ENCODE measurements at regions not wholly inside any gene's neighbourhood (a gene's known extent, or its start where the extent isn't known, plus 50 kb on each side); places are given as distances from the start of the nearest gene placed in this dataset.

DNA sequence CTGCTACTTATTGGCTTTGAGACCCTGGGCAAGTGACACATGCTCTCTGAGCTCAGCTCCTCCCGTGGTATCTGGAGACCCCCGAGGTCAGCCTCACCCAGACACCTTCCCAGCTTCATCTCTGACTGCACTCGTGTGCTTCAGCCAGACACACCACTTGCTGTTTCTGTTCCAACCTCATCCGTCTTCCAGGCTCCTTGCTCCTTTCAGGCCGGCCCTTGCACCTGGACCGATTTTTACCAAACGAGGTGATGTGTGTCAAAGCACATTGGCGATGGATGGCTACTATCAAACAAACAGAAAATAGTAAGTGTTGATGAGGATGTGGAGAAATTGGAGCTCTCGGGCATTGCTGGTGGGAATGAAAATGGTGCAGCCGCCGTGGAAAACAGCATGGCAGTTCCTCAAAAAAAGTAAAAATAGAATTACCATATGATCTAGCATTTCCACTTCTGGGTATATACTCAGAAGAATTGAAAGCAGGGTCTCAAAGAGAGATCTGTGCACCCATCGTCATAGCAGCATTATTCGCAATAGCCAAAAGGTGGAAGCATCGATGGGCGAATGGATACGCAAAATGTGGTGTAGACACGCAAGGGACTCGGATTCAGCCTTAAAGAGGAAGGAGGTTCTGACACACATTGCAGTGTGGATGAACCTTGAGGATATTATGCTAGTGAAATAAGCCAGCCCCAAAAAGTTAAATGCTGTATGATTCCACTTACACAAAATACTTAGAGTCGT is 96.1 kb upstream of the IER5L start:
- TF ChIP-seq GABPA (IDR thresholded peaks at IDR 0.05; ENCODE audit: low read depth) (no peak), SPI1 (IDR thresholded peaks at IDR 0.05; ENCODE audit: borderline replicate concordance, low read depth) (0 out of 2 replicates have a peak, but pooled peaks have one; percentile 8)
- Histone ChIP-seq H3K4me3 (replicated peaks; ENCODE audit: insufficient read depth, low read length) (no peak overlapping the region), H3K27ac (replicated peaks) (no peak overlapping the region), H3K27me3 (ENCODE audit: insufficient read depth, poor library complexity, severe bottlenecking) (no peaks in the 10 kb centered on the region)
- peak in 1 of 2 experiments; percentile 33 for DNase-seq (ENCODE audit: low read depth in 1 of 2, low spot score in 1 of 2)

- no peak for TF ChIP-seq GABPA (IDR thresholded peaks at IDR 0.05; ENCODE audit: low read depth)
- TF ChIP-seq REST (IDR thresholded peaks at IDR 0.05; ENCODE audit: insufficient replicate concordance, low read depth): no peak
- TF ChIP-seq, protein P1, sequence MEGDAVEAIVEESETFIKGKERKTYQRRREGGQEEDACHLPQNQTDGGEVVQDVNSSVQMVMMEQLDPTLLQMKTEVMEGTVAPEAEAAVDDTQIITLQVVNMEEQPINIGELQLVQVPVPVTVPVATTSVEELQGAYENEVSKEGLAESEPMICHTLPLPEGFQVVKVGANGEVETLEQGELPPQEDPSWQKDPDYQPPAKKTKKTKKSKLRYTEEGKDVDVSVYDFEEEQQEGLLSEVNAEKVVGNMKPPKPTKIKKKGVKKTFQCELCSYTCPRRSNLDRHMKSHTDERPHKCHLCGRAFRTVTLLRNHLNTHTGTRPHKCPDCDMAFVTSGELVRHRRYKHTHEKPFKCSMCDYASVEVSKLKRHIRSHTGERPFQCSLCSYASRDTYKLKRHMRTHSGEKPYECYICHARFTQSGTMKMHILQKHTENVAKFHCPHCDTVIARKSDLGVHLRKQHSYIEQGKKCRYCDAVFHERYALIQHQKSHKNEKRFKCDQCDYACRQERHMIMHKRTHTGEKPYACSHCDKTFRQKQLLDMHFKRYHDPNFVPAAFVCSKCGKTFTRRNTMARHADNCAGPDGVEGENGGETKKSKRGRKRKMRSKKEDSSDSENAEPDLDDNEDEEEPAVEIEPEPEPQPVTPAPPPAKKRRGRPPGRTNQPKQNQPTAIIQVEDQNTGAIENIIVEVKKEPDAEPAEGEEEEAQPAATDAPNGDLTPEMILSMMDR (IDR thresholded peaks at IDR 0.05; ENCODE audit: insufficient read depth, low read length): no peak
- TF ChIP-seq SPI1 (IDR thresholded peaks at IDR 0.05; ENCODE audit: borderline replicate concordance, low read depth): no peak
- TF ChIP-seq POLR2AphosphoS5 (IDR thresholded peaks at IDR 0.05; ENCODE audit: low read depth): no peak
- DNase-seq (ENCODE audit: low read depth in 1 of 2, low spot score in 1 of 2): no peak
- Histone ChIP-seq H3K27me3 (ENCODE audit: insufficient read depth, poor library complexity, severe bottlenecking) (no peaks in the 10 kb centered on the region), H3K4me3 (replicated peaks; ENCODE audit: insufficient read depth, low read length) (no peak overlapping the region), H3K27ac (replicated peaks) (no peak overlapping the region)
Measured at GRCh38 chr9:129273136-129273895, 95.3 kb upstream of the IER5L start.

- no peaks in the 10 kb centered on the region for H3K27me3 ChIP-seq (ENCODE audit: insufficient read depth, poor library complexity, severe bottlenecking)
Measured at GRCh38 chr9:129272348-129273025, 94.4 kb upstream of the IER5L start.

More at GRCh38 chr9:129272348-129273025, 94.4 kb upstream of the IER5L start:
- H3K27ac ChIP-seq (replicated peaks): no peak overlapping the region
- H3K4me3 ChIP-seq (replicated peaks; ENCODE audit: insufficient read depth, low read length): no peak overlapping the region
- no peak for DNase-seq (ENCODE audit: low read depth in 1 of 2, low spot score in 1 of 2)
- TF ChIP-seq REST (IDR thresholded peaks at IDR 0.05; ENCODE audit: insufficient replicate concordance, low read depth) (no peak), POLR2AphosphoS5 (IDR thresholded peaks at IDR 0.05; ENCODE audit: low read depth) (no peak), SPI1 (IDR thresholded peaks at IDR 0.05; ENCODE audit: borderline replicate concordance, low read depth) (no peak), GABPA (IDR thresholded peaks at IDR 0.05; ENCODE audit: low read depth) (no peak)
- TF ChIP-seq, protein P1 (IDR thresholded peaks at IDR 0.05; ENCODE audit: insufficient read depth, low read length): no peak

Data from HL-60 (cell line).